Upper lobe of right lung (tissue), 1 donor: ENCODE measurements at regions not wholly inside any gene's neighbourhood (a gene's known extent, or its start where the extent isn't known, plus 50 kb on each side); places are given as distances from the start of the nearest gene placed in this dataset.
"Not testable (repeated sequence)": the region's sequence is repeated elsewhere in the genome, so short reads cannot be mapped to it uniquely, and the experiment has no call there.

Source experiments
- ATAC-seq: fragments of 200-7000 bp; cut with Tn5 transposase; one replicate; pipeline ENCODE4 v1.9.1; 2020; ENCODE audit warnings: mild to moderate bottlenecking, moderate library complexity
- DNase-seq: peaks from one replicate; pipeline ENCODE4 v3.0.0-alpha.2; 2020
- H3K27ac ChIP-seq: fragments of 200-600 bp; one replicate; pipeline ENCODE4 v1.8.0; 2022
- H3K27me3 ChIP-seq: fragments of 200-600 bp; one replicate; pipeline ENCODE4 v1.8.0; 2022; ENCODE audit warnings: mild to moderate bottlenecking
- H3K36me3 ChIP-seq: fragments of 200-600 bp; one replicate; pipeline ENCODE4 v1.8.0; 2022
- H3K4me1 ChIP-seq: fragments of 200-600 bp; one replicate; pipeline ENCODE4 v1.8.0; 2022
- H3K4me3 ChIP-seq: fragments of 200-600 bp; one replicate; pipeline ENCODE4 v1.8.0; 2022; ENCODE audit warnings: mild to moderate bottlenecking
- H3K9me3 ChIP-seq: fragments of 200-600 bp; one replicate; pipeline ENCODE4 v1.8.0; 2022
- CTCF ChIP-seq: fragments of 200-600 bp; IDR thresholded peaks from one replicate; pipeline ENCODE4 v1.8.0; 2022; ENCODE audit warnings: antibody characterized with exemption
- intact Hi-C: fragments of 100-400 bp; cut with DNase I; formaldehyde crosslinking; loops from one replicate; pipeline ENCODE4 v1.11.0; 2022
- donor health status: DM: no; HTN: yes; CAD: no; lungs with severe emphysema.

GRCh38 chr11:116035977-116036376 is 531.8 kb upstream of the CADM1 start:
- Histone ChIP-seq H3K36me3 (no peaks in the 10 kb centered on the region), H3K27ac (no peak overlapping the region), H3K9me3 (no peaks in the 10 kb centered on the region), H3K4me1 (peaks cover 4% of the 10 kb centered on the region), H3K27me3 (no peaks in the 10 kb centered on the region), H3K4me3 (no peak overlapping the region)
- ATAC-seq (no peak), DNase-seq (no peak)
- TF ChIP-seq CTCF = no peak
- intact Hi-C loops = no loop called here

- peak; percentile 65 for DNase-seq
- H3K4me1 ChIP-seq = peaks cover 4% of the 10 kb centered on the region
- no peaks in the 10 kb centered on the region for H3K9me3 ChIP-seq
- H3K4me3 ChIP-seq = no peak overlapping the region
- H3K27ac ChIP-seq = peak overlapping the region; percentile 24
- intact Hi-C loops = no loop called here
- H3K27me3 ChIP-seq = no peaks in the 10 kb centered on the region
- peak; percentile 91 for ATAC-seq
- H3K36me3 ChIP-seq = no peaks in the 10 kb centered on the region
- no peak for TF ChIP-seq CTCF
Measured at GRCh38 chr11:116033931-116034553, 529.8 kb upstream of the CADM1 start.

- intact Hi-C loops = no loop called here
- H3K9me3 ChIP-seq = no peaks in the 10 kb centered on the region
- DNase-seq = no peak
- no peaks in the 10 kb centered on the region for H3K27me3 ChIP-seq
- no peak for TF ChIP-seq CTCF
- H3K27ac ChIP-seq = no peak overlapping the region
- no peaks in the 10 kb centered on the region for H3K4me1 ChIP-seq
- H3K4me3 ChIP-seq = no peak overlapping the region
- no peaks in the 10 kb centered on the region for H3K36me3 ChIP-seq
- no peak for ATAC-seq
Measured at GRCh38 chr11:116030697-116031331, 526.6 kb upstream of the CADM1 start.

GRCh38 chr11:116028506-116028905 is 524.3 kb upstream of the CADM1 start:
- H3K9me3 ChIP-seq, H3K4me1 ChIP-seq, DNase-seq, H3K4me3 ChIP-seq, H3K36me3 ChIP-seq, H3K27me3 ChIP-seq, ATAC-seq, H3K27ac ChIP-seq, intact Hi-C loops: not testable (repeated sequence)

- DNase-seq = no peak
- no peak overlapping the region for H3K27ac ChIP-seq
- no peaks in the 10 kb centered on the region for H3K9me3 ChIP-seq
- no peak for TF ChIP-seq CTCF
- ATAC-seq = peak; percentile 62
- no peak overlapping the region for H3K4me3 ChIP-seq
- peaks cover 4% of the 10 kb centered on the region for H3K4me1 ChIP-seq
- no peaks in the 10 kb centered on the region for H3K36me3 ChIP-seq
- H3K27me3 ChIP-seq = no peaks in the 10 kb centered on the region
- intact Hi-C loops = no loop called here
Measured at GRCh38 chr11:115999437-115999836, 495.2 kb upstream of the CADM1 start.

GRCh38 chr11:115996808-115997188 is 492.6 kb upstream of the CADM1 start:
- TF ChIP-seq CTCF = no peak
- no peak for DNase-seq

More at GRCh38 chr11:115996808-115997188, 492.6 kb upstream of the CADM1 start:
- intact Hi-C loops = no loop called here
- H3K4me3 ChIP-seq = no peak overlapping the region
- no peaks in the 10 kb centered on the region for H3K9me3 ChIP-seq
- peak; percentile 70 for ATAC-seq
- H3K27me3 ChIP-seq = no peaks in the 10 kb centered on the region
- H3K36me3 ChIP-seq = no peaks in the 10 kb centered on the region
- H3K27ac ChIP-seq = no peak overlapping the region
- H3K4me1 ChIP-seq = peaks cover 4% of the 10 kb centered on the region
